ENCODE measurements at regions not wholly inside any gene's neighbourhood (a gene's known extent, or its start where the extent isn't known, plus 50 kb on each side); places are given as distances from the start of the nearest gene placed in this dataset.

DNA sequence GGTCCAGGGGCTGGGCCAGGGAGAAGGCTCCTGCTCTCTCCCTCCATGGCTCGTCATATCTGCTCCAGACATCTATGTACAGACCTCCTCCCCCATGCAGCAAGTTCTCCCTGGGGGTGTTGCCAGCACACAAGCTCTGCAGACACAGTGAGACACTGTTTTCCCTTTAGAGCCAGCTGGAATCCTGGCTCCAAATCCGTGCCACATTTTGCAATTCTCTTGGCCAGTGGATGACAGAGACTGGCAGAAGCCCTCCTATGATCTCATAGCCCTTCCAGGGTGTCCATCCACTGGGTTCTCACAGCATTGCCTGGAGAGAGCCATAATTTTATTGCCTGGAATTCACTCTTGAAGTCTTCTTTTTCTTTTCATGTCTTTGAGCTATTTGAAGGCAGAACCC is 203.9 kb downstream of the TLE3 start:
- TF ChIP-seq GATA3 (IDR thresholded peaks at IDR 0.05; ENCODE audit: low read depth, low read length) (peak; percentile 39; the same call in 1 of the 2 replicates), GATA2 (IDR thresholded peaks at IDR 0.05; ENCODE audit: low read depth, low read length) (peak; percentile 88)
